COLO829 (cell line): ENCODE measurements at regions not wholly inside any gene's neighbourhood (a gene's known extent, or its start where the extent isn't known, plus 50 kb on each side); places are given as distances from the start of the nearest gene placed in this dataset.
"Not testable (repeated sequence)": the region's sequence is repeated elsewhere in the genome, so short reads cannot be mapped to it uniquely, and the experiment has no call there.

Source experiments
- DNase-seq: peaks from one replicate; pipeline ENCODE4 v3.0.0; 2012; ENCODE audit warnings: low spot score

DNA sequence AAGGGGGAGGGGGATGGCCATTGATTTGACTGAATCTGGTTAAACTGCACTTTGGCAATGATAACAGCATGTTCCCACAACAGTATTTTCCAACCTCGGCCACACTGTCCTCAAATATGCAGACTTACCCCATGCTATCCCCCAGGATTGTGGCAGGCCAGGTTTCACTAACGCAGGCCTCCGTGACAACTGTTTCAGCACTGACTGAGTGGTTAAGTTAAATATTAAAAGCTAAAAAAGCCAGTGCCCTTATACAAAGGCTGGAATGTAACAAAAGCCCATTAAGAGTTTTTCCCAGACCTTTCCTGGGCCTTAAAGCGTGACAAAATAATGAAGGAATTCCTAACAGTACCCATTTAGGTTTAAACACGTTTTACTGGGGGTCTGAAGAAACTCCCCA is 202.9 kb downstream of the USP25 start:
- no peak for DNase-seq

DNA sequence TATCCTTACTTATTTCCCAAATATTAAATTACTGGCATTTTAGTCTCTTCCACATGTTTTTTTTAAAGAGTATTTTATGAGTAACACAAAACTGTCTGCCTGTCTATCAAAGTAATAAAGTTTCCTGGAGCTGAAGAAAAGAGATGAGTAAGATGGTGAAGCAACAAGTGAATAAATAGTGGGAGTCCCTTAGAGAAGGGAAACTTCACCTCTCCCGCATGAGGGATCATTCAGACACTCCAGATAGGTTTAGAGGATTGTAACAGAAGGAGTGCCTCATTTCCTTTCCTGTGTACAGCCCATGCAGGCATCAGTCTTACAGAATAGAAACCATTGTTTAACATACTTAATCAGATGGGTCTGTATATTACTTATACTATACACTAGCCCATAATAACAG is 205.7 kb downstream of the USP25 start:
- DNase-seq: no peak

DNA sequence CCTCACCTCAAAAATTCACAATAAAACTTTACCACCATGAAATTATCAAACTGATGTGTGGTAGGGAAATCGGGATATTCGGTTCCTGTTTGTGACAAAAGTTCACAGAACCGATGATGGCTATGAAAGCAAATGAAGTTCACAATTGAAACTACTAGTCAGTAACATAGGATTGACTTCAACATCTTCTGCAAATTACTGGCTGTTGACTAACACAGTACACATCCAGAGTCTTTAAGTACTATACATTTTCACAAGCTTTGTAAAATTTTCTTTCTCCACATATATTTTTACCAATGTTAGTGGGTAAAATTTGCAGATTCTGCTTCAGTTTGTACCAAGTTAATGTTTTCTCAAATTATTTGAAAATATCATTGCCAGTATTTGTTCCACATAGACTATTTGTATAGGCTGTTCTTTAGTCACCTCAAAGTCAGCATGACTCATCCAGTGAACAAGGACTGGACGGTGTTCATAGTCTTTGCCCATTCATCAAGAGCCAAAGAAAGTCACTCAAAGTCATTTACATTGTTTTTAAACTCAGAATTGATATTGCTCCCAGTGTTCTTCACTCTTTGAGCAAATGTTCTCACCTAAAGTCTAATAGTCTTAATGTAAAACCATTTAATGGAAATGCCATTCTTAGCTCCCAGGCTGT is 213.4 kb downstream of the USP25 start:
- peak; percentile 14 for DNase-seq

DNA sequence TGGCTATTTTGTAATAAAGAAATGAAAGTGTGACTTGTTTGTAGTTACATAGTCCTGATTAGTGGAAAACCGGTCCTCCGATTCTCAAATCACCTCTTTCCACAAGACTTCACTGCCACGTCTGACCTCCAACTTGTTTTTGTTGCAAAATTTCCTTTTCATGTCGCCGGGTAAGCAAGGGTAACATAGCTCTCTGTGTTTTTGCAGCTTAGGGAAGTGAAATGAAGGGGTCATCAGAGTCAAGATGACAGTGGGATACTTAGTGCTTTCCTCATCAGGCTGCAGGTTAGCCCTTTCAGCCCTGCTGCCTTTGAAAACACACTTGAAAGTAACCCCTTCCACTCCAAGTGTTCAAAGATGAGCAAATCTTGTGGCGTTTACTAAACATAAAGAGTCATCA is 217.9 kb downstream of the USP25 start:
- no peak for DNase-seq

DNA sequence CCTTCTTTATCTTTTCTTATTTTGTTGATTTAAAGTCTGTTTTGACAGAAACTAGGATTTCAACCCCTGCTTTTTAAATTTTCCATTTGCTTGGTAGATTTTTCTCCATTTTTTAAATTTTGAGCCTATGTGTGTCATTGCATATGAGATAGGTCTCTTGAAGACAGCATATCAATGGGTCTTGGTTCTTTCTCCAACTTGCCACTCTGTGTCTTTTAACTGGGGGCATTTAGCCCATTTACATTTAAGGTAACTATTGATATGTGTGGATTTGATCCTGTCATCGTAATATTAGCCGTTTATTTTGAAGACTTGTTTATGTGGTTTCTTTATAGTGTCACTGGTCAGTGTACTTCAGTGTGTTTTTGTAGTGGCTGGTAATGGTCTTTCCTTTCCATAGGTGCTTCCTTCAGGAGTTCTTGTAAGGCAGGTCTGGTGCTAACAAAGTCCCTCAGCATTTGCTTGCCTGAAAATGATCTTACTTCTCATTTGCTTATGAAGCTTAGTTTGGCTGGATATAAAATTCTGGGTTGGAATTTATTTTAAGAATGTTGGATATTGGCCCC is 223.9 kb downstream of the USP25 start:
- no peak for DNase-seq

DNA sequence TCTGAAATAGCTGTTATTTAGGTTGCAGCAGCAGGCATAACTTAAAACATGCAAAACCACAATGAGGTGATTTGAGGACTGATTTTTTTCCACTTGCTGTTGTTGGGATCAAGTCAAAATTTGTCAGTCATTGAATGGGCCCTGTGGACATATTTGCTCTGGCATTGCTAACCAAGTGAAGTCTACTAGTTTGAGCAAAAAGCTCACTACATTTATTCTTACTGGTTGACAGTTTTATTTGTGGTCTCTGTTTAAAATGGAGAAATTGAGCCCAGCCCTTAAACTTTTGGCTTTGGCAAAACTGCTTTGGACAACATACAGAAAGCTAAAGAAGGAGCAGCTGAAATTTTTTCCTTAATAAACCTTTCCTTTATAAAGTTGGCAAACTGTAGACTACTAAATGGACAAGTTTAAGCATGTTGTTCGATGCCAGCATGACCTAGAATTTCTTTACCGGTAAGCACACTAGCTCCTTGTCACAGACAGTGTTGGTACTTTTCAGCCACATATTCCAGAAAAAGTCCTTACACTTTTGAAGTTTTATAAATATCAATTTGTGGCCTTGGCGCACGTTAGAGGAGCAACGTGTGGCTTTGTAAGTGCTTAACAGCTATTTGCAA is 234.6 kb downstream of the USP25 start:
- no peak for DNase-seq

DNA sequence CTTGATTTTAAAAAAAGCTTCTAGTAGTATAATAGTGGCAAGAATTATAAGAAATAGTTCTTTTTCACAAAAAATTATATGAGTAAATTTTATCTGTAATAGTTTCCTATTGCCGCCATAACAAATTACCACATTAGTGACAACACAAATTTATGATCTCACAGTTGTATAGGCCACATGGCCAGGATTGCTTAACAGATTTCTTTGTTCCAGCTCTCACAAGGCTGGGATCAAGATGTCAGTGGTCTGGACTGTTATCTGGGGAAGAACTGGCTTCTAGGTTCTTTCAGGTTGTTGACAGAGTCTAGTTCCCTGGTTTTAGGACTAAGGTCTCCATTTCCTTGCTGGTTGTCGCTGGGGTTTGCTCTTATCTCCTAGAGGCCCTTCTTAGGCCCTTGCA is 236.4 kb downstream of the USP25 start:
- DNase-seq: no peak

DNA sequence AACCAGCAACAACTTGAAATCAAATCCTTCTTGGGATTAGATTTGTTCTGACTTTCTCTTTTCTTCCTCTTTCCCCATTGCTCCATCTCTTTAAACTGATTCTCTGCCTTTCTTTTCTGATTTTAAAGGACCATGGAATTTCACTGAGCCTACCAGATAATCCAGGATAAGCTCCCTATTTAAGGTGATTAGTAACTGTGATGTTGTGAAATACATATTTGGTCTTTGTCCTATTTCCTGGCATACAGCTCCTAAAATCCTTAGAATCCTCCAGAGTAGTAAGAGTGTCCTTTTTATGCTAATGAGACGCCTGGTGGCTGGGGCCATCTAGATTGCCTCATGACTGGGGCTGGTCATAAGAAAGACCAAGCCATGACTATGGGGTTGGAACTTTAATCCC is 236.9 kb downstream of the USP25 start:
- DNase-seq: no peak

DNA sequence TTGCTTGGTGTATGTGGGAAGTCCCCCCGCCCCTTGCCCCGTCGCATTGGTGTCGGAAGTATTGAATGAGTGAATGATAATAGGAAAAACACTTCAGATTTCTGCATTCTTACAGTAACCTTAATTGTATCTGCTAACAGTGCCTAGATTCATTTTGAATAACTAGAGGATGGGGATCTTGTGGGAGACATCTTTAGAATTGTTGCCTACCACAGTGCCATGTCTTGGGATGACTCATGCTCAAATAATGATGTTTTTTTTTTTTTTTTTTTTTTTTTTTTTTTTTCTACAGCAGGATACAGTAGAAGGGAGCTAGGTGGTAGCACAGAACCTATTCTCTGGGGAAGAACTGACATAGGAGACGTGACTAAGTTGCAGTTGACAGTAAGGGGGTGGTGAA is 237.9 kb downstream of the USP25 start:
- DNase-seq: peak; percentile 74

DNA sequence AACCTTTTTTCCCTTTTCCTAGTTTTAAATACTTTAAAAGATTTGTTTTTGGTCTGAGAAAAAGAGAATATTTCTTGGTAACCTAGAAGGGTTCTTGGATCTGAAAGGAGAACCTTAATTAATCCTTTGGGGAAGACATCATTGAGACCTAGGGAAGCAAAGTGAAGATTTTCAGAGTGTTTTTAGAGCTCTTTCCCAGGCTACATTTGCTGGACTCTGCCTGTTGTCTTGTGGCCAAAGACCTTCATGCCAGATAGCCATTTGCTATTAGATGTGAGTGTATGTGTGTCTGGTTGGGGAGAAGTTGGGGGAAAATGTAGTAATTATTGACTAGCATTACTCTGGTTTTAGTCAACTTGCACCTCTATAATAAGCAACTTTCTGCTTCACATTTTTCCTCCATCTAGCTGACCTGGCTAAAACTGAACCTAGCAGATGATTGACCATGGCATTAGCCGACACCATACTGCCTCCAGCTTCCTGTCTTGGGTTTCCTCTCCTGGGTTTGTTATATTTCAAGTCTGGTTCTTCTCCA is 239.1 kb downstream of the USP25 start:
- DNase-seq: no peak

DNA sequence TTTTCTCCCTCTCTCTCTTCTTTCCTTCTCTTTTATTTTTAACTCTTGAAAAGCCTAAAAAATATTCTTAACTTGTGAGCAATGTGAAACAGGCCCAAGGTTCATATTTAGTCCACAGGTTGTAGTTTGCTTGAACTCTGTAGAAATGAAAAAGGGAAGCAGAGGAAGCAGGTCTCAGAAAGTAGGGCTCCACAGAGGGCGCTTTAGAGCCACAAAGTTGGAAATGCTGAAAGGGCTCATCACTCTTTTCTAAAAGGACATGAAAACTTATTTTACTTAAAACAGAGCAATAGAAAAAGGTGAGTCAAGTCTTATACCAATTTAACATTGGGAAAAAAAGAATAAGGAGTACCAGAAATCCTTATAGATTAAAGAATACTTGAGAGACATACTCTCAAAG is 247.0 kb downstream of the USP25 start:
- no peak for DNase-seq

DNA sequence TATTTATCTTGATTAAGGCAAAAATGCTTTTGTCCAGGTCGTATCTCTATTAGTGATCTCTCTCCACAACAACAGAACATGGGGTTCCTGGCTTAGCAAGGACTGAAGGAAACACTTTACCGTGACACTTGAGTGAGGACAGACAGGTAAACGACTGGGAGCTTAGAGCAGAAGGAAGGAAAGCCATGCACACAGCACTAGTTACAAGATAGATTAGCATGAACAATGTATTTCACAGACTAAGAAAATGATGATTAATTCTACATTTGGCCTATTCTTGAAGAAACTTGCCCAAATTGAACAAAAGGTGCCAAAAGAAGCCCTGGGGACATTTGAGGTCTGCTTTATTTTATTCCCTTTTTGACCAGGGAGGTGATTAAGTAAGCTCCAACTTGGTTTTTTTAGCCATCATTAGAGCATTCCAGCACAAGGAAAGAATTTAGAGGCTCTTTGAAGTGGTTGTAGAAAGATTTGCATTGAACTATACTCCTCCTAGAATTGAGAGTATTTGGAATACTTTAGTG is 248.5 kb downstream of the USP25 start:
- DNase-seq: peak; percentile 66

DNA sequence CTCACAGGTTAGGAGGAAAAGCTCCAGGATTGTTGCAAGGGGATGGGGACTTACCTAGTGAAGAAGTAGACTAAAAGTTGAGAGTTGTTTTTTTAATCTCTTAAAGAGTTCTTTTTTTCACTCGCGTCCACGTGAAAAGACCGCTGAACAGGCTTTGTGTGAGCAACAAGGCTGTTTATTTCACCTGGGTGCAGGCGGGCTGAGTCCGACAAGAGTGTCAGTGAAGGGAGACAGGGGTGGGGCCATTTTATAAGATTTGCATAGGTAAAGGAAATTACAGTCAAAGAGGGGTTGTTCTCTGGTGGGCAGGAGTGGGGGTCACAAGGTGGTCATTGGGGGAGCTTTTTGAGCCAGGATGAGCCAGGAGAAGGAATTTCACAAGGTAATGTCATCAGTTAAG is 249.7 kb downstream of the USP25 start:
- DNase-seq: not testable (repeated sequence)

DNA sequence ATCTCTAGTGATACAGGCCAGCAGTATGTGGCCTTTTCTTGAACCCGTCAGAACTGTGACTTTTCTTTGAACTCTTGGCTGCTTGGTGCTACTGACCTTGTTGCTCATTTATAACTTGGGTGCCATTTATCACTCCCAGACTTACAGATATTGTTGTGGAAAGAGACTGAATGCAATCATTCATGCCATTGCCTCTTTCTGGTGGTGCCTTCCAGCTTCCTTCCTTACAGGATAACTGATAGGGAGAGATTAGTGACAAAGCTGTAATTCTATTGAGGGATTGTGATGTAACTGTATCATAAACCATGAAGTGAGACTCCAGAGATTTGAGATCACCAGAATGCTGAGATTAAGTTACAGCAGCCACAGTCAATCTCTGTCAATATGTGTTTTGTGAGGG is 256.5 kb downstream of the USP25 start:
- DNase-seq: peak; percentile 53

DNA sequence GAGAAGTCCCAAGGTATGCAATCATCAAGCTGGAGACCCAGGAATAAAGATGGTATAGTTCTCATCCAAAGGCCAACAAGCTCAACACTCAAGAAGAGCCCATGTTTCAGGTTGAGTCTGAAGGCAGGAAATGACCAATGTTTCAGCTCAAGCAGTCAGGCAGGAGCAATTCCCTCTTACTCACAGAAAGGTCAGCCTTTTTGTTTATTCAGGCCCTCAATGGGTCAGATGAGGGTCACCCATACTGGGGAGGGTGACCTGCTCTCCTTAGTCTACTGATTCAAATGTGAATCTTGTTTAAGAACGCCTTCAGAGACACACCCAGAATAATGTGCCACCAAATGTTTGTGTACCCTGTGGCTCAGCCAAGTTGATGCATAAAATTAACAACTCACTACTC is 262.4 kb downstream of the USP25 start:
- no peak for DNase-seq

DNA sequence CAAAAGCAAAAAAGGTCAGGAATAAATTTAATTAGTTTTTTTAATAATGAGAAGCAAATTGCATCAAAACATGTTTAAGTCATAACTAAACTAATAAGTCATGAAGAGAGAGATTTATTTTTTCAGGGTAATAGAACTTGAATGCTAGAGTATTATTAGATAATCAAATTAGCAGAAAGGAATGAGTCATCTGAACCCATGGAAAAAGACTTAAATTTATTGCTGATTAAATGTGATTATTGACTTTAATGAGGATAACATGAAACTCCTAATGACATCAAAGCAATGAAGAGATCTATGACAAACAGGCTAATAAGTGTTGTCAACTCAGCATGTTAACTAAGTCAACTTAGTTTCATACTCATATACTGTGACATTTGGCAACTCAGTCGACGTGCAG is 264.2 kb downstream of the USP25 start:
- no peak for DNase-seq

DNA sequence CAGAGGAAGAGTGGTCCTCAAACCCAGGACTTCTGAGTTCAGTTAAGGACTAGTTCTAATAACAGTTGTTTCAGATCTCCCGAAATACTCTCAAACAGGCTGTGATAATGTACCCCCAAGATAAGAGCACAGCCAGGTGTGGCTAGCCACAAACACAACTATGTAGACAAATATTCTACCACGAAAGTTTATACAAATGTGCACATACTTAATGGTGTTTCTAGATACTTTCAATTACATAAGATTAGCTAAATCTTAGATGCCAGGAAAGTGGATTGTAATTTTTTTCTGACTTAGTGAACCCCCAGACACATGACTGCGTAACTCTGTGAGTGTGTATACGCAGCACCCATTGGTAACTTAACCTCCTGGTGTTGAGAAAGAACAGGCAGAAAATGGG is 270.0 kb downstream of the USP25 start:
- DNase-seq: no peak

DNA sequence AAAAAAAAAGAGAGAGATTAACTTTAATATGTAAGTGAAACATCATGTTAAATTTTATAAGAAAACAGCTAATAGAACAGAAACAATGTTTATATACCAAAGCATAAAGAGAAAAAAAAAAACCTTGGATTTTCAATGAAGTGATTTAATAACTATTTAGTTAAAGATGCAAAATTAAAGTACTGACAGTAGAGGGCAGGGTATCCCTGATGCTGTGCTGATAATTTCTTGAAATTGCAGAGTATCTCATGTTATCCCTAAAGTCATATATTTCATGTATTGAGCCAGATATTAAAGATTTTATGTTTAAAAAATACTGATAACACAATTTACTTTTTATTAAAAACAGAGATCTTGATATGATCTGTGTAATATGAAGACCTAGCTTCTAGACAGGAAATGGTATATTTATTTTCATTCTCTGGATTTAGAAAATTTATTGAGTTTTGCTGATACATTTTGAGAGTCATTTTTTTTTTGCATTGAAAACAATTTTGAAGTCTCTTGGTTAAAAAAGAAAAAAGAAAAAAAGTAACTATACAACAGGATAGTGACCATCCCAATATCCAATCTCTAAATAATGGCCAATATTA is 273.2 kb downstream of the USP25 start:
- no peak for DNase-seq

DNA sequence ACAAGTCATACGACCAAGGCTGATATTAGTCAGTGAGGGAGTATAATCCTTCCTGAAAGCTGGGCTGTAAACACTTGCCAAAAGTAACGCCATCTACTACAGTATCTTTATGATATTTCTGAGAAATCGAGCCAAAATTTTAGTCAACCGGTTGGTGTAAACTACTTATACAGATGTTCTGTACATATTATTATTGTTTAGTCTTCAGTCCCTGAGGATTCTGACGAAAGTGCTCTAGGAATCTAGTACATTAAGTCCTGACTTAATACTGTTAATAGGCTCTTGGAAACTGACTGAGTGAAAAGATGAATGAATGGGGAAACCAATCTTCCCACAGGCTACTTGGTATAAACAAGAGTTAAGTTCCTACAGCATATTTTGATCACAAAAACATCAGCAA is 274.3 kb downstream of the USP25 start:
- no peak for DNase-seq

DNA sequence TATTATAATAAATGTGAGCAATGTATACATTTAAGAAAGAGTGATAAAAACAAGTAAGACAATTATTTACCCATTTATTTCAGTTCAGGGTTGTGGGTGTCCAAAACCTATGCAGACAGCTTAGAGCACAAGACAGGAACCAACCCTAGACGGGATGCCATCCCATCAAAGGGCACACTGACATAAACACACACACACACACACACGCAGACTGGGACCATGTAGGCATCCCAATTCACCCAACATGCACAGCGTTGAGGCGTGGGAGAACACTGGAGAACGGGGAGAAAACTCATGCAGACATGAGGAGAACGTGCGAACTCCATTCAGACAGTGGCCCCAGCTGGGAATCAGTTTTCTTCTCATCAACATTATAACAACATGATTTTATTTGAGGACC is 274.7 kb downstream of the USP25 start:
- DNase-seq: no peak

DNA sequence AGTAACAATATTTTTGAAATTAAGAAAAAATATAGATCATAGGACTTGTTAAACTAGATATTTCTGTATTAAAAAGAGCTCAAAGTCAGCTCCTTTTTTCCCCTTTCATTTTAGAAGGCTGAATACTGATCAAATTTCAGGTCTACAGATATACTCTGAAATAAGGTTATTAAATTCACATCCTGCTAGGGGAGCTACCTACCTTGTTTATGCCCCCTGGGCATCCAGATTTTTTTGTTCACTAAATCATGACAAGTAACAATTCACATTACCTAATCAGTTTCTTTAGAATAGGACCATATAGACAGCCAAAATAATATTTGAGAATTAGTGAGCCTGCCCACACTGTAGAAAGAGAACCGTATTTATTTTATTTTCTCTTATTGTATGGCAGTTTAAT is 276.2 kb downstream of the USP25 start:
- DNase-seq: no peak

DNA sequence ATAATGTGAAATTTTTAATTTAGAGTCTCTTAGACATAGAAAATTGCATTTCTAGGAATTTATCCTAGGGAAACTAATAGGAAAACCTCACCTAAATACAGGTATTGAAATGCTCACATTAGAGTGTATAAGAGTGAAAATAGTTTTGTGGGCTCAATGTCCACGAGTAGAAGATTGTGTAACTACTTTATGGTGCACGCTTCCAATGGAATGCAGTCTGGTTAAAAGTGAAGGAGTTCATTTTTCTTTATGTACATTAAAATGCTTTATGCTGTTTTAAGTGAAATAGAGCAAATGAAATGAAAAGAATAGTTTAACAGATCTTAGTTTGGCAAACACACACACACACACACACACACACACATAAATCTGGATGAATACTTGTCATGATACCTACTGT is 278.2 kb downstream of the USP25 start:
- DNase-seq: no peak

DNA sequence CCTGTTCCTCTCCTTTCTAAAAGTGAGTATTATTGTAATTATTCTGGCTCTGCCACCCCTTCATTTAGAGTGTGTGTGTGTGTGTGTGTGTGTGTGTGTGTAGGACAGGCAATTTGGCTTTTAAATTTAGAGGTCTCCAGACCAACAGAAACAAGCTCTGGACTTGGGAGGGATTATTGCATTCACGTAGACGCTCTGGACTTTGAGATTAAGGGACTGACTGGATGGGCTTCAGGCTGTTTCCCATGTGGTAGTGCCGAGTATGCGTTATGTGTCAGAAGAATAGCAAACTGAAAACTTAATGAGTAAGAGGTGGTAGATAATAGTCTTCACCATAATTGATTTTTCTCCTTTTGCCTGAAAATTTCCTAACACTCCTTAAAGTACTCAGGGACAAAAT is 281.9 kb downstream of the USP25 start:
- DNase-seq: no peak
